GM21381 (cell line): ENCODE measurements at regions not wholly inside any gene's neighbourhood (a gene's known extent, or its start where the extent isn't known, plus 50 kb on each side); places are given as distances from the start of the nearest gene placed in this dataset.

ENCODE experiments used
- ATAC-seq: cut with Tn5 transposase; IDR thresholded peaks from one replicate; pipeline ENCODE4 v1.9.1; 2021; ENCODE audit warnings: mild to moderate bottlenecking, moderate library complexity; ENCODE audit not compliant: unreplicated experiment

- no peak for ATAC-seq
These were observed 199.0 kb downstream of the KATNAL1 start for GRCh38 chr13:30108216-30108912.

GRCh38 chr13:30107521-30108136, 199.7 kb downstream of the KATNAL1 start:
- no peak for ATAC-seq

DNA sequence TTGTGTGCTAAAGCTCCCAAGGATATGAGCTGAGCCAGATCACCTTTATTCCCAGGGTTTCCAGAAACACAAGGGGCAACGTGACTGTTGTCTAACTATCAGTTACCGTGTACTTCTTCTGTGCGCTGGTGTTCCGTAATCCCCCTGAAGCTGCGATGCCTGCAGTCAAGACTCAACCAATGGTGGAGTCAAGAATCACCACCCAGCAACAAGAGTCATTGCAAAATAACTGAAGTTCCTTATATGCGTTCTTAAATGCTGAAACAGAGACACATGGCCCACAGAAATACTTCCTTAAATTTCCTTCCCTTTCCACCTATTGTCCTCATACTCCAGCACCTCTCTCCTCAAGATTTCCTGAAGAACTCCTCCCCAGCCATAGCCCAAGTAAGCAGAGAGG, 200.2 kb downstream of the KATNAL1 start:
- ATAC-seq: no peak

DNA sequence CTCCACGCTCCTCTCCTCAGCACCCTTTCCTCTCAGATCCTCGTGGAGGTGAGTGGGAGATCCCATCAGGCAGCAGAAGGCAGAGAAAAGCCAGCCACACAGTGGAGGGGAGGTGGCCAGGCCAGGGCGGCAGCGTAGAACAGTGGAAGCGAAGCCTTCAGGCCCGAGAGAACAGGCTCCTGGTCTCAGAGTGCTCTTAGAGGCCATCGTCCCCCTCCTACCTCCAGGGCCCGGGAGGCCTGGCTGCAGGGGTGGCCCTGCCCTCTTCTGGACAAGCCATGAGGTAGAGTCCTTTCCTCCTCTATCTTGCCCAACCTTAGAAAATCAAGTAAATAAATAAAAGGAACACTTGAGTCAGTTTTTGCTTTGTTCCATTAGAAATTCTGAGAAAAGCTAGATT, 202.0 kb downstream of the KATNAL1 start:
- no peak for ATAC-seq

DNA sequence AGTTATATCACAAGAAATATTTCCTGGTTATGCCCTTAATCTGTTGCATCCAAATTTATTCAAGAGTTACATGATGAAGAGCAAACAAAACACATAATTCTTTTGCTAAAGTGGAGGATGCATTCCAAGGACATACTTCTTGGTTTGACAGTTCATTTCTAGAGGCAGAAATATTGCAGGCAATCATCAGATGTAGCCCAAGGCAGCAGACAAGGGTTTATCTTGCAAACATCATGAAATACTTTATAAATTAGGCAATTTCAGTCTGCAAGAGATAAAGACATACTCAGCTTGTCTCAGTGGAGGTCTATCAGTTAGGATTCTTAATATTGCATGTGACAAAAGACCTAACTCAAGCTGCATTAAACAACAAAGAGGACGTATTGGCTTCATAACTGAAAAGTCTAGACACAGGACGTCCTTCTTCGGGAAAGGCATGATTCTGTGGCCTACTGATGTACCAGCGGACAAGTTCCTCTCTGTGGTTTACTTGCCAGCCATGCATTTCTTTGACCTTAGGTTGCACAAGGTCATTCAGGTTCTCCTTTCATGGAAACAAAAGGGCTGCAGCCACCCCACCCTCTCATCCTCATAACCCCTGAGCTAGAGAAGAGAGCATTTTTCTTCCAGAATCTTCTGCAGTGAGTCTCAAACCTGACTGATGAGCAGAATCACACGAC, 204.1 kb downstream of the KATNAL1 start:
- no peak for ATAC-seq

GRCh38 chr13:30100226-30100625, 207.1 kb downstream of the KATNAL1 start:
- no peak for ATAC-seq

- ATAC-seq: no peak
These were observed 209.7 kb downstream of the KATNAL1 start for GRCh38 chr13:30097701-30098100.

GRCh38 chr13:30097089-30097488, 210.3 kb downstream of the KATNAL1 start:
- ATAC-seq: no peak

DNA sequence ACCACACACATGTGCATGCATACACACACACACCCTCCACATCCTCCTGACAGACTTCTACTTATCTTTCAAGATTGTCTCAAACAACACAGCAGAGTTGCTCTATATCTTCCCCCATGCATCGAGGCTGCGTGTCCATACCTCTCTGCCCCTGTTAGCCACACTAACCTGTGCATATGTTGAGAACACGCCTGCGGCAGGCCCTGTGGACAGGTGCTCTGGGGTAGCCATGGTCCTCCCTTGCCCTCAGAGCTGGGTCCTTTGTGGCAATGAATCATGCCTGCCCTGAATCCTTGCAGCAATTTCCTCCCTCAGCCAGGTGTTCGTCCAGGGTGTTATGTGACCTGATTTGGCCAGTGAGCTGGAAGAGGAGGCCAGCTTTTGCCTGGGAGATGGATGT, 213.3 kb downstream of the KATNAL1 start:
- no peak for ATAC-seq

DNA sequence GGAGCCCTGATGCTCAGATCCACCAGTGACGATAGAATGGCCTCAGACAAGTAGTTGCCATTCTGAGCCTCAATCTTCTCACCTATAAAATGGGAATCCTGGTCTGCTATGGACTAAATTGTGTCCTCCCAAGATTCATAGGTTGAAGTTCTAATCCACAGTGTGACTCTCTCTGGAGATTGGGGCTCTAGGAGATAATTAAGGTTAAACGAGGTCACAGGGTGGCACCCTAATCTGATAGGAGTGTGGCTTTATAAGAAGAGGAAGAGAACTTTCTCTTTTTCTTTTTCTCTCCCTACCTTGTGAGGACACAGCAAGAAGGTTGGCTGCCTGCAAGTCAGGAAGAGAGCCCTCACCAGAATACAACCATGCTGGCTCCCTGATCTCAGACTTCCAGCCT, 214.1 kb downstream of the KATNAL1 start:
- no peak for ATAC-seq

- ATAC-seq: no peak
These were observed 215.7 kb downstream of the KATNAL1 start for GRCh38 chr13:30091691-30092090.

DNA sequence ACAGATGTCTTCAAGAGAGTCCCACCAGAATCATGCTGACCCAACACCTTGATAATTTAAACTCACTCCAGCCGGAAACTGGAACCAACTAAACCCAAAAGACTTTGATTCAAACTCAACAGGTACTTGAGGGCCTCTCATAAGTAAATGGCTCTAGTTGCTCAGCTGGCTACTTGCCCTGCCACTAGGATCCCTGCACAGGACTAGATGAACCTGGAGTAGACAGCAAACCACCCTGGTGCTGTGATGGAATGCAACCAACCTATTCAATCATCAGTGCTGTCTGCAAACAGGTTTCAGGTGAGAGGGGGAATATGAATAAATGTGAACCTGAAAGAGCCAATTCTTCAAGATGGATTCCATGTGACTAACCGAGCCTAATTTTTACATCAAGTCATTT, 216.3 kb downstream of the KATNAL1 start:
- no peak for ATAC-seq

DNA sequence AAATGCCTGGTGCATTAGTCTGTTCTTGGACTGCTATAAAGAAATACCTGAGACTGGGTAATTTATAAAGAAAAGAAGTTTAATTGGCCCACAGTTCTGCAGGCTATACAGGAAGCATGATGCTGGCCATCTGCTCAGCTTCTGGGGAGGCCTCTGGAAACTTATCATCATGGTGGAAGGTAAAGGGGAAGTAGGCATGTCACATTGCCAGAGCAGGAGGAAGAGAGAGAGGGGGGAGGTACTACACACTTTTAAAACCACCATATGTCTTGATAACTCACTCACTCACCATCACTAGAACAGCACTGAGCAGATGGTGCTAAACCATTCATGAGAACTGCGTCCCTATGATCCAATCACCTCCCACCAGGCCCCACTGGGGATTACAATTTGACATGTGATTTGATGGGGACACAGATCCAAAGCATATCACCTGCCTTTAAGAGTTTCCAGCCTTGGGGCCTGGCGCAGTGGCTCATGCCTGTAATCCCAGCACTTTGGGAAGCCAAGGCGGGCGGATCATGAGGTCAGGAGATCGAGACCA, 219.0 kb downstream of the KATNAL1 start:
- ATAC-seq: no peak

- no peak for ATAC-seq
These were observed 222.3 kb downstream of the KATNAL1 start for GRCh38 chr13:30085087-30085486.

GRCh38 chr13:30082391-30082790, 225.0 kb downstream of the KATNAL1 start:
- no peak for ATAC-seq

GRCh38 chr13:30081331-30081730, 226.0 kb downstream of the KATNAL1 start:
- no peak for ATAC-seq

GRCh38 chr13:30079501-30079900, 227.8 kb downstream of the KATNAL1 start:
- ATAC-seq: no peak

GRCh38 chr13:30078059-30078458, 227.6 kb upstream of the UBL3 start:
- ATAC-seq: no peak

DNA sequence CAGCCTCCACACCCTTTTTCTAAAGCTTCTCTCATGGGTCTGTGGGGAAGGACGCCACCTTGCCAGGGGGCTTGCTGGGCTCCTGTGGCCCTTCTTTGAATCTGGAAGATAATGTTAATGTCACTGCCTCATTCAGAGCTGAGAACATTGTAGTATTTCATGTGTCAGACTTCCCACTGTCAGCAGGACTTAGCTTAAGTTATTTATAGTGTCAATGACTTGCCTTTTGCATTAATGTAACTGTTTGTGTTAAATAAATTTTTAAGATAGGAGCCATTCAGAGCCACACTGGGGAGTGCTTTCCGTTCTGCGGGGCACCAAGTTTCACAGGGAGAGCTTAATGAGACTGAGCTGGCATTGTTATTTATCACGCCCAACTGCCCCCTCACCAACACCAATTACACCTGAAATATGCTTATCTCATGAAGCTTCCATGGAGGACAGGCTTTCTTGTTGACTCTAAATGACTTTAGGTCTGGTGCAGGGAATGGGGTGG, 226.9 kb upstream of the UBL3 start:
- ATAC-seq: no peak

GRCh38 chr13:30074955-30075614, 224.7 kb upstream of the UBL3 start:
- ATAC-seq: no peak

- ATAC-seq: no peak
These were observed 224.0 kb upstream of the UBL3 start for GRCh38 chr13:30074431-30074830.
